ENCODE measurements at regions not wholly inside any gene's neighbourhood (a gene's known extent, or its start where the extent isn't known, plus 50 kb on each side); places are given as distances from the start of the nearest gene placed in this dataset.

DNA sequence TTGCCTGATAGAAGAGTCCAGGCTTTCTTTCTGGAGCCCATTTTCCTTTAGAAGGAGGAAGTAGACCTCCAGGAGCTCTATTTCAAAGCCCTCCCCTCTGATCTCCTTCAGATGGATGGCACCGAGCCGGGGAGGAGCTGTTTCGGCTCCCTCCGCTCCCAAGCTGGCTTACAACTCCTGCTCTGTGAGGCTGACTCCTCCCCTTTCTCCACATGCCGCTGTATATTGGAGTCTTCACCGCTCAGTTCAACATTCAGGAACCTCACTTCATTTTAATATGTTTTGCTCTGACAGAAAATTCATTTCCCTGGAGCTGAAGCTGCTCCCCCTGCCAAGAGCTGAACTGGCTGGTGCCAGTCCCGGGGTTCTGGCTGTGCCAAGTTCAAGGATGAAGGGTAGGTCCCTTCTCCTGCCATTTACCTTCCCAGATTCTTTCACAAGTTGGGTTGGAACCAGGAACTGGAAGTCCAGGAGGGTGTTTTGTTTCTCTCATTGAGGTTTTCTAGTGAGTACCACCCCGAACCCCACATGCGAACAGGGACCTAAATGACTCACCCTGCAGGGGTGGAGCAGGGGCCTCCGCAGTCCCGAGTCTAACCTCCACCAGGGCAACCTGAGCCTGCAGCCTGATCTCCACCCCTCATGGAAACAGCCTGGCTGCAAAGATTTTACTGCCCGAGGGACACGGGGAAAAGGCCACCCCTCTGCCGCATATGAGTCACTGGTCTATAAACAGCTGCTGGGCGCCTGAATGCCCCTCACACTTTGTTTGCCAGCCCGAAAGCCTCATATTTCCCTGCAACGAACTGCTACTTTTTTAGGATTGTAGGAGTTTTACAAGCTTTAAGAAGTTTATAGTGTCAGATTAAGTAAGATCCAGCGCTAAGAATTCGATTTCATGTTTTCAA lies 68.6 kb upstream of the FOXA2 start:
- DNase-seq, result no peak

DNA sequence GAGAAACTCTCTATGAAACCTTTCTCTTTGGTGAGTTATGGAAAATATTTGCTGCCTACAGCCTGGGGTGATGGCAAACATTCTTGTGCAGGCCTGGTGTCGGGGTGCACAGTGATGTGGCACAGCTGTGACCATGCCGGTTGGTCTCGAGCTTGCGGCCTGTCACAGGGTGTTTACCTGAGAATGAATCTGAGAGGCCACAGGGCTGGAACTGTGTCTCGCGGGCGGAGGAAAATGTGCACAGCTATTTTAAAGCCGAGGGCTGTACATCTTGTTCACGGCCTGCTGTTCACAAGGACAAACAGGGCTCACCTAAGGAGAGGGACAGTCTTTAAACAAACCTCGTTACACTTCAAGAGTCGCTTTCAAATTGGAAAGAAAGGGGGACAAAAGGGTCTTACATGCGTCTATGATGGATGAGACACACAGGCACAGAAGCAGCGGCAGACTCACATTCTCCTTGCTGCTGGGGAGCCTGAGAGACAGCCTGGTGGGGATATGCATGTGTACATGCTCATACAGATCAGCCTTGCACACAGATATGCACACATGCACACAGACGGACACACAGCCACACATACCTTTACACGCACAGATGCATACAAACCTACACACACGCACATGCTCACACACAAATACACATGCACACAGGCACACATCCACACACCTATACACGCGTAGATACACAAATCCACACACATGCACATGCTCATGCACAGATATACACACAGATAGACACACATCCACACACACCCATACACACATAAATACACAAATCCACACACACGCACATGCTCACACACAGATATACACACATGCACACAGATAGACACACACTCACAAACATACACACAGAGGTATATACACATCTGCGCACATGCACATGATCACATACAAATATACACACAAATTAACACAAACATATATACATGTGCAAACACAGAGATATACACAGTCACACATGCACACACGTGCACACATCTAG lies 69.6 kb upstream of the FOXA2 start:
- no peak for DNase-seq

DNA sequence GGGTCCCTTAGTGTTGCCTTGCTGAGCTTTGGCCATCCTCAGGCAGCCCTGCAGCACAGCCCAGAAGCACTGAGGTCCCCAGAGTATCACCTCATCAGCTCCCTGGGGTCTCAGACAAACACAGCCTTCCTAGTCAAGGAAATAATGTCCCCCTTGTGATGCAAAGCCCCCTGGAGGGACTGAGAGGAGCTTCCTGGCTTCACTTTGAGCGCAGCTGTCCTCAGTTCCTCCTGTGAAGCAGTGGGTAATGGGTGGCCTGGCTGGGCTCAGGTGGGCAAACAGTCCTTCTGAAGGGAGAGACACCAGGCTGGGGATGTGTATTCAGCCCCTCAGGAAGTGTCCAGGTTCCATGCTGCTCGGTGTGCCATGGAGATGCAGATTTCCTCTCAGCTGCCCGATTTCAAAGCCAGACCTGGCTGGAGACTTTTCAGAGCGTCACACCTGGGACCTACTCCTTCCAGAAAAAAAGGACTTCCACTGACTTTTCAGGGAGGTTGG lies 79.2 kb upstream of the FOXA2 start:
- no peak for DNase-seq

DNA sequence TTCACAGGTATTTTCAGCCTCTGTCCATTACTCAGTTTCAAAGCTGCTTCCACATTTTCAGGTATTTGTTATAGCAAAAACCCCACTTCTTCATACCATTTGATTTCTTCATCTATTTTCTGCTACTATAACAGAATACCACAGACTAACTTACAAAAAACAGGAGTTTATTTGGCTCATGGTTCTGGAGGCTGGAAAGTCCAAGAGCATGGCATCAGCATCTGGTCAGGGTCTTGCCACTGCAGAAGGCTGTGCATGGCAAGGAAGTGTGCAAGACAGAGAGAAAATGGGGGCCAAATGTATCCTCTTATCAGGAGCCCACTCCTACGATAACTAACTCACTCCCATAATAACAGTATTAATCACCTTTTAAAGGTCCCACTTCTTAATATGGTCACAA lies 82.8 kb upstream of the FOXA2 start:
- DNase-seq, result no peak

DNA sequence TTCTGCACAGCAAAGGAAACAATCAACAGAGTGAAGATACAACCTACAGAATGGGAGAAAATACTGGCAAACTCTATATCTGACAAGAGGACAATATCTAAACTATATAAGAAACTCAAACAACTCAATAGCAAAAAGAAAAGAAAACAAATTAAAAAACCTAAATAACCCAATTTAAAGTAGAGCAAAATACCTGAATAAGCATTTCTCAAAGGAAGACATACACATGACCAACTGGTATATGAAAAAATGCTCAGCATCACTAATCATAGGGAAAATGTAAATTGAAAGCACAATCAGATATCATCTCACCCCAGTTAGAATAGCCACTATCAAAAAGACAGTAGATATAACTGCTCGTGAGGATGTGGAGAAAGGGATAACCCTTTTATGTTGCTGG lies 87.8 kb upstream of the FOXA2 start:
- no peak for DNase-seq

DNA sequence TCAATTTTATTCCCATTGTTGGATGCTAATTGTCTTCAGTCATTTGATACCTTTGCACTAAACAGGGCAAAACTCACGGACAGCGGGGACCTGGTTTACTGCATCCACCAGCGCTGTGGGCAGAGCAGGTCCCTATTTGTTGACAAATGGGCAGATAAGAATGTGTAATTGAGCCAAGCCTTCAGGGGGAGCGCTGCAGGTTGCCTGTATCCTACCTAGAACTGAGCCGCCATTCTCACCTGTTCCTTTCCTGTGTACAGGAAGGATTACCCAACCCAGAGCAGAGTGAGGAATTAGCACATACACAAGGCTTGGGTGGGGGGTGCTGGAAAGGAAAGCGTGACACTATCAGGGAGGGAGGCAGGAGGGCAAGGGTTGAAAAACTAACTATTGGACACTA lies 89.1 kb upstream of the FOXA2 start:
- no peak for DNase-seq

DNA sequence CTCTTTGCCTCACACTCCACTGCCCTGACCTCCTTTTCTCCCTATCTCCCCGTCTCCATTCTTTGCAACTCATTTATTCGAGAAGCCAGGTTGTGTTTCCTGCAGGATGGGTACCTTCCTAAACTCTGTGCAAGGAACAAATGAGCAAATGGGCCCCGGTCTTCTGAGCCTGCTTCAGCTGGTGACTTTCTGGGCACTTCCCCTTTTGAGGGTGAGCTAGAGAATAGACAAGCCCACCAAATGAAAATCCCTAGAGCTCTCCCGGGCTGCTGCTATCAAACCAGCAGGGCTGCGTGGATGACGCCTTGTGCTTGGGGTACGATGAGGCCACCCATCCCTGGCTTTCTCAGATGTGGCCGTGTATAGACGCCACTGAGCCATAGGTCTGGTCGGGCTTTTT lies 91.0 kb upstream of the FOXA2 start:
- DNase-seq, result no peak

DNA sequence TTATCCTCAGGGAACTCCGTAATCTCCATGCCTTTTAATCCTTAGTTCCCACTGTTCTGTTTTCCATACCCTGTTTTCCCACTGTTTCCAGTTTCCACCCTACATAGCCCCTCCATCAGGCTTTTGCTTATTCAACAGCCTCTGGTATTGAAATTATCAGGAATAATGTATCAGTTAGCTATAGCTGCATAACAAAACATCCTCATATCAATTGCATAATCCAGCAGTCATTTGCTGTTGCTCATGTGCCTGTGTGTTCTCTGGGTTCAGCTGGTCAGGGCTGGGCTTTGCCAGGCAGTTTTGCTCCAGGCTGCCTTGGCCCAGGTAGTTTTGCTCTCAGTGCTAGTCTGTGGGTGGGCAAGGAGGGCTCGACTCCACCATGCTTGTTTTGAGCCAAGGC lies 94.3 kb upstream of the FOXA2 start:
- no peak for DNase-seq

DNA sequence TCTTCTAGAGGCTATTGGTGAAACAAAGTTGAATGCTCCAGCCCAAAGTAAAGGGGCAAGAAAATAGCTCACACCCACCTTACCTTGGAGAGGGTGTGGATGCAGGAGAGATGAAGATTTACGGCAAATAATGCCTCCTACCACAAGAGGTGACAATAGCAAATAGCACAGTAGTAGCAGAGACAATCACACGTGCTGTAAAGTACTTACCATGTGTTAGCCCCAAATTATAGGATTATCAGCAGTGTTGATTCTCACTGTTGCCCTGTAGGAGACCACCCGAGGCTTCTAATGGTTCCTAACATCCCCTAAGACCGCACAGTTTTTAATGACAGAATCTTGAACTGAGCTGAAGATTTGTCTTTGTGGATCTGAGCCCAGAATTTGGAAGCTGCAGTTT lies 94.8 kb upstream of the FOXA2 start:
- DNase-seq, result no peak

DNA sequence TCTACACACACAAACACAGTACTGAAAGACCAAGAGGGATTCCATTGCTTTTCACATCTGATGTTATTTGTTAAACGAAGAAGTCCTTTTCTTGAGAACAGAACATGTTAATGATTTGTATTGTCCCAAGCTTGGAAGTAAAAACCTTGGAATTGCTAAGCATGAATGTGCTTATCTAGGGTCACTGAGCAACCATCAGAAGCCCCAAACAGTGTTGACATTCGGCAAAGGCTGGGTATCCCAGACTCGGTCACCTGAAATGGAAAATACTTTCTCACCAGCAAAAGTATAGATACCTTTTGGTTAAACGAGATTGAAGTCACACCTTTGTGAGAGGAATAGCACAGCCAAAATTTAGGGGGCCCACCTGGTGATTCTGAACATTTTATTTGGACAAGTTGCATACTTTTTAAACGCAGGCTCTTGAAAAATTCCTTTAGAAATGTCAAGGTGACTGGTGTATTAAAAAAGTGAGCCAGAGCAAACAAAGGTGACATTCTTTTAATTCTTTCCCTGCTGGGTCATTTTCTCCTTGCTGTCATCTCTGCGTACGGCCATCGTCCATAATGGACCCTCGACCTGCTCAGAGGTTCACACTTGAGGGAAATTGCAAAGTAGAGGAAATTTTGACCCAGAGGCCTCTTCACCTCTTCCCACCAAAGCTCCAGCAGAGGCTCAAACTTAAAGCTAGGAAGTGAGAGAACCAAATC lies 95.8 kb upstream of the FOXA2 start:
- DNase-seq, result no peak

DNA sequence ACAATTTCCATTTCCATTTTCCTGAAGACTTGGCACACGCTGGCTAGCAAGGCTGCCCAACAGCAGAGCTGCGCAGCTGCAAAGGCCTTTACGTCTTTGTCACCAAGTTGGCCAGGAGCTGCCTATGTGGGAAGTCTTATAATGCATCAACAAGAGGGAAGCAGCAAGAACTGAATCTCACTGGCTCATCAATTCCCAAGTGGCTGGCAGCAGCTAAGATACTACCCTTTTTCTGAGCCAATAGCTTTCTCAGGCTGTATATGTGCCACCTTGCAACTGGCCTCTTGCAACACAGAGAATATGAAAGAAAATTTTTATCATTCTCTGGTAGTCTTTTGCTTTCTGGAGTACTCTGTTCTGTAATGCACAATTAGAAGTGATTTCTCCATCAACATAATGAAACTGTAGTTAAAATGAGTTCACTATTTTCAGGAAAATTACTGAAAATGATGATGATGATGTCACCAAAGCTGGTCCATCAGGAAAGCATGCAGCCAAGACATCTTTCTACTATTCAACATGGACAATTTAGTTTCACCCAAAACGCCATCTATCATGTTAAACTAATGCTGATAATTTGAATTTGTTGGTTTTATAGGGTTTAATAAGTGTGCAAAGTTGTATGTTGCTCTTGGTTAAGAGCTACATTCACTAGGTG lies 97.3 kb upstream of the FOXA2 start:
- DNase-seq, result no peak

DNA sequence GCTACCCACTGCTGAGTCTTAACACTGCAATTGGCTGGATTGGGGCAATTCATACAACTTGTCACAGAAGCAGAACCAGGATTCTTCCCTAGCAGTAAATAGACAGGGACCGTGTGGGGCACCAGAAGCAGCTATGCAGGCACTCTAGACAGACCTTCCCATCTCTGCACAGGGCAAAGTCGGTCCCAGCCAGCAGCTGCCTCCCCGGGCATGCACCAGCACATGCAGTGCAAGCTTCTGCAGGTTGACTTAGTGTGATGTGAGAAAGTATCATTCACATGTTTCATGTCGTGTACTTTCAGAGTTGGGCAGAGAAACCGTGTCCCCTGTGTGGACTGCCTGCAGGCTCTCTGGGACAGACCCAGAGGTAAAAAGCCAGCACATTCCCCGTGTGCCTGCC lies 98.0 kb upstream of the FOXA2 start:
- no peak for DNase-seq

DNA sequence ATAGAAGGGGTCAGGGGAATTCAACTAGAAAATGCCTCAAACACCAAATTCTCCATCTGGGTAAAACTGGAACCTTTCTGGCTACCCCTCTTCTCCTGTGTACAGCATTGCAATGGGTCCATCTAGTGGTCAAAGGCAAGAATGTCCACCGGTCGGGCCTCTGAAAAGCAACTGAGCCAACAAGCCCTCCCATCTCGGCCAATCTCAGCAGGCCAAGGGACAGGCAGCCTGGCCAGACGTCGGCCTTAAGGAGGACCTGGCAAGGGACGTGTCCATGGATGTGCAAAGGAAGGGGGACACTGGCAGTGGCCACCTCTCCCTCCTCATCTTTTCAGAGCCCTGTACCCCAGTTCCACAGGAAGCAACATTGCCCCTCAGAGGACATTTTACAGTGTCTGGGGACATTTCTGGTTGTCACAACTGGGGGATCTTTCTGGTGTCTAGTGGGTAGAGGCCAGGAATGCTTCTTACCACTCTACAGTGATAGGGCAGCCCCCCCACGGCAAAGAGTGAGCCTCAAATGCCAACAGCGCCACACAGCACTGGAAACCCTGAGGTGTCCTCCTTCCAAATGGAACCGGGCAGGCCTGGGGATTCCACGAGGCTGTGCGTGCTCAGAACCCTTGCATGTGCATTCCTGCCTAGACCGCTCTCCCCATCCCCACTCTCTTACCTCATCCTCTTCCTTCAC lies 99.8 kb upstream of the FOXA2 start:
- DNase-seq, result peak; percentile 22 to 30

DNA sequence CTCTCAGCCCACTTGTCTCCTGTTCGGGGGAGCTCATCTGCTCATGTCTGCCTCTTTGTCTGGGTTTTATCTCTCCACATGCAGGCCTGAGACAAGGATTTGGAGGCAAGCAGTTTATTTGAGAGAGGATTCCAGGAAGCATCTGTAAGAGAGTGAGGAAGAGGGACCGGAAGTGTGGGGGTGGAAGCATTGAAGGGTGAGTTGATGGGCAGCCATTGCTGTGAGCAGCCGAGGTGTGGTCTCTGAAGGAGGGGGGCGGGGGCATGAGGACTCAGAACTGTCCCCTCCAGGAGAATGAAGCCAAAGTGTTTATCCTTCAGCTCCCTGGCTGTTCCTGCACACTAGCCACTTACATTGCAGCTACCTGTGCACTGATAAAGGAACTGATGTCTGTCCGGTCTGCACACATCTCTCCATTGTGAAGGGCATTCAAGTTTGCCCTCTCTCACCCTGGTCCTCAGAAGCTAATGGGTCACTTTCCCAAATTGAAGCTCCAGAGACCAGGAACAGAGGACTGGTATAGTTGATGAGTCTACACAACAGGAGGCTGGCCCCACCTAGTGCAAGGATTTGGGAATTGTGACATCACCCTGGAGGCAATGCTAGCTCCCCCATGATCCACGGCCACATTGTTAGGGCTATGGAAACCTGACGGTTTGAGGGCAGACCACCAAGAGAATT lies 100.5 kb upstream of the FOXA2 start:
- DNase-seq, result no peak

DNA sequence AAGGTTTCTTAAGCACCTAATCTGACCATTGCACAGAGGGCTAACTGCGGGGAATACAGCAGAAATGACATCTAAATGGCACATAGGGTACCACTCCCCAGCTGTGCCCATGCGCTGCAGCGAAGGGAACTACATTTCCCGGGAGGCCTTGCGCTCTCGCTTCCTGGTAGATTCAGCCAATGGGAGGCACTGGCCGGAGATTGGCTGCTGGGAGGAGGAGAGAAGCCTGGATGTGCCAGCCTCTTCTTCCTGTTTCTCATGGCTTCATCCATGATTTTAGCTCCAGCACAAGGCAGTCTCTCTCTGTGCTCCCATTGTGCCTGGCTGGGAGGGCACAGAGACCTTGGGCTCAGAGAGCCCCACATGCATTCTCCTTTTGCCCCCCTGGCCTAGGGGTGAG lies 101.7 kb upstream of the FOXA2 start:
- DNase-seq, result no peak

DNA sequence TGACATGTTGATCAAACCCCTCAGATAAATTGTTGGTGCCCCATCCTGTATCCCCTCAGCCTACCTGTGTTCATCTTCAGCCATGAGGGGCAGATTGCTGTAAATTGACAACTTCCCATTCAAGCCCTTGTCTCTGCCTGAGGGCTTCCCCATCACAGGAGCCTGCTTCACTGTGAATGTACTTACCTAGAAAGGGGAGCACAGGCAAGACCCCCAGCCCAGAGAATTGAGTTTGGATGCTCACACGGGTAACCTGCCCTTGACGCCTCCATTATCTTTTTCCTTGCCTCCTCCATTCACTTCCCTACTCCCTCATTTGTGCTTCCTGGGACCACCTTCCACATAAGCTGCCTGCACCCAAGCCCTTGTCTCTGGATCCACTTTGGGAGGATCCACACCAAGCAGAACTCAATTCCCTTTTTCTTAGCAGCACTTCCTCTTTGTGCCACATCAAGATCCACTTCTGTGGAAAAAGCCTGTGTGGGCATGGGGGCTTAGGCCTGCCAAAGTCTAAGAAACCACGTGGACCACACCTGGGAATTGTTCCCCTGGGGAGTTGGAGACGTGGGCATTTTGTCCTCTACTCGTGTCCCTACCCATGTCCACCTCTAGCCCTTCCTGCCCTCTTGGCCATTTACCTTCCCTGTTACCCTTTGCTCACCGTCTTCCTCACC lies 103.4 kb upstream of the FOXA2 start:
- DNase-seq, result no peak

DNA sequence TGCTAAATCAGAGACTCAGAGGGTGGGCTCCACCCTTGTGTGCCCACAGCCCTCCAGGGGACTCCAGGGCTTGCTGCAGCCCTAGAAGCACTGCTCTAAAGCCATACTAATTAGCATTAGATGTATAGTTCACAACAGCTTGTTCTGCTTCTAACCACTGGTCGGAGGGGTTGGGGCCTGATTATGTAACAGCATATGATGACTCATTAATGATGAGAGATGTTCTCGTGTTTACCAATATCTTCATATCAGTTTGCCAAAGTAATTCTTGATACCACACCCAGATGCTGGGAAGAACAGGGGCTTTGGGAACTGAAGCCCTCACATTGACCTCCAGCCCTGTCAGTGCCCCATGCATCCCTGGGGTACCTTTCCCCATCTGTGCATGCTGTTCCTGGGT lies 104.1 kb upstream of the FOXA2 start:
- DNase-seq, result no peak

DNA sequence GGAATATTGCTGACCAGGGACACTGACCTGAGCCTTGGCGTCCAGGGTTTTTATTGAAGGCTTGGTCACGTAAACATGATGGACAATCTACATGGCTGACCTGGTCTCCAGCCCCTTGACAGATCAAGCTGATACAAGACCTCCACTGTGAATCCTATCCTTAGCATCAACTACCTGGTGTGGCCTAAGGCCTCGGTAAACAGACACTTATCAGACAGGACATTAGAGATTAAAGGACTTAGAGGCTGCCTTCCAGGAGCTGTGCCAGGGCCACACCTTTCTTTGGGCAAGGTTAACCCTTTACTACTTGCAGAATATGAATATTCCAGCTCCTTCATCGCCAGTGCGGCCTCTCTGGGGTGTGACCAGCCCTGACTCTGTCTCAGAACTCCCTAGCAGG lies 104.9 kb upstream of the FOXA2 start:
- no peak for DNase-seq

DNA sequence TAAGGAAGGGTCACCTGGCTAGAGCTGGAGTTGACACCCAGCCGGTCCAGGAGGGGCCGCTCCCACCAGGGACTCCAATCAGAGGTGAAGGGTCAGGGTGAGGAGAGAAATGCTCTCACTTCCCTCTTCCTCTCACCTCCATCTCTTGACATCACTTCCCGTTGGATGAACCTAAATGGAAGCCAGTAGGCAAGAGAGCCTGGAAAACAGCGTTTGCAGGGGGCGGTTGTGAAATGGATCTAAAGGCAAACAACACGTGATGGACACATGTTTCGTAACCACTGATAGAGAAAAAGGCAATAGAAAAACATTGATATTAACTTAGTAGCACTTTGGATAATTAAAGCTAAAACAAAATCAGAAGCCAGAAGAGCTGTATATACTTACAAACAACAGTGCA lies 105.6 kb upstream of the FOXA2 start:
- DNase-seq, result no peak

DNA sequence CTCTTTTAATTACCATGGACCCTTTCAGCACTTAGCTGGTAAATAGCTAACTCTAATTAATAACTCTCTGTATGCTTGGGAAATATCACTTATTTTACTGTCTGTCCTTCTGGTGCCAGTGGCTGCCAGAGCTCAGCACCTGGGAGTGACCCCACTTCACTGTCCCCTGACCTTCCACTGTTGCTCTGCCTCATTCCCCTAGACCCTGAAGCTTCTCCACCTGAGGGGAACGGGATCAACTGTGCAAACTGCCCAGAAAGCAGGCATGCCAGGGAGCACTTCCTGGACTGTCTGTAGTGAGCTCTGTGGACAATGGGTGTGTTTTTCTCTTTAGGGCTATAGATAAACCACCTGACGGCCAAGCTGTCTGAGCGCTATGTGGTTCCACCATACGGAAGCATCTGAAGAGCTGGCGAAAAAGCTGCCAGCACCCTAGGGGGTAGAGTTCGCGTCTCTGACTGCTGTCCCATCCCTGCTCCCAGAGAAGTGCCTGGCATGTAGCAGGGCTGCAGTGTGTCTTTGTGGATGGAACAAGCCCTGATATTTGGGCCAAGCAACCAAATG lies 106.3 kb upstream of the FOXA2 start:
- DNase-seq, result no peak

Data from activated CD4-positive, alpha-beta T cell treated with anti-CD3 and anti-CD28 coated beads, Interleukin-2, amount 50 U/mL, for 48 hours (primary cell).